ENCODE measurements at regions not wholly inside any gene's neighbourhood (a gene's known extent, or its start where the extent isn't known, plus 50 kb on each side); places are given as distances from the start of the nearest gene placed in this dataset.
A peak's percentile ranks its signal among the peaks of the same experiment; 100 is the strongest.
"Not testable (repeated sequence)": the region's sequence is repeated elsewhere in the genome, so short reads cannot be mapped to it uniquely, and the experiment has no call there.

GRCh38 chr5:75948438-75948837 lies 134.7 kb upstream of the SV2C start:
- DNase-seq = no peak

DNA sequence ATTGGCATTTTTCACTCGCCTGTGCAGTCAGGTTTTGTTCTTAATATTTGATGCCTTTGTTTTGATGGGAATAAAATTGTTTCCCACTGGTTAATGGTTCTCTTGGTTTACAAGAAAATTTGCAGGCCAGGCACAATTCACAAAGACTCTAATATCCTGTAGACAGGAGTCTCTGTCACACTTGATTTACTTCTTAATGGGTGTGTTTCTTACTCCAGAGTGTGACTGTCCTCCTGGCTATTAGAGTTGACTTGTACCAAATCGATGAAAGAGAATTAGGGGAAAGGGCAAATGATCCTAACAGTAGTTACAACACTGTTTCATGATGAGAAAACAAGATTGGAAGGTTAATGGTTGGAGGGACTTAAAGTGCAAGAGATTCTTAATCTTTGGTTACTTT lies 142.8 kb upstream of the SV2C start:
- DNase-seq = no peak

DNA sequence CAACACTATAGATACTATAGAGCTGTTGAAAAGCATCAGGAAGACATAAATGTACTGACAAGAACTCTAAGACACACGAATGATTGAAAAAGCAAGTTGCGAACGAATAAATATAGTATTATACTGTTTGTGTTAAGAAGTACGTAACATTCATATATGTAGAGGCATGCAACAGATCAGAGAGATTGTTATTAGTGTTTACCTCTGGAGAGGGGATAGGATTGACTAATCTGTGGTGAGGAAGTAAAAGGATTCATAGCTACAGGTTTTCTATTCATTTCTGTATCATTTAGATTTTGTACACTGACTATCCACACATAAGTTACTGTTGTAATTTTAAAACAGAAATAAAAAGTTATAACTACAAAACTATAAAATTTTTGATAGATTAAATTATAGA lies 147.6 kb upstream of the SV2C start:
- no peak for DNase-seq

DNA sequence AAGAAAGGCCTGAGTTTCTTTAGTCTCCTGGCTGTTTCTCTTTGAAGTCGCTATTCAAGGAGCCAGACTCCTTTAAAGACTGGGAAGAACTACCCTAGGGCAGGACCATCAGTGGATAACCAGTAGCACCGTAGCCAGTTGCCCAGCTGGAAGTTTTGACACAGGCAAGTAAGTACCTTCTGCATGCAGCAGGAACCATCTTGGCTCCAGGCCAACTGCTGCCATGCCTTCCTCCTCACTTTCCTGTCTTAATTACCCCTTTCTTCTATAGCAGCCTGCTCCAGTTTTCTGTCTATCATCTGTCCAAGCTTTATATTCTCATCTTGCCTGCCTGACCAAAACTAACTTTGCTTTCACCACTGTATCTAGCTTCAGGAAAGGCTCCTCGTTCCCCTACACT lies 149.7 kb upstream of the SV2C start:
- DNase-seq = no peak

GRCh38 chr5:75931175-75931574 lies 152.0 kb upstream of the SV2C start:
- DNase-seq = no peak

DNA sequence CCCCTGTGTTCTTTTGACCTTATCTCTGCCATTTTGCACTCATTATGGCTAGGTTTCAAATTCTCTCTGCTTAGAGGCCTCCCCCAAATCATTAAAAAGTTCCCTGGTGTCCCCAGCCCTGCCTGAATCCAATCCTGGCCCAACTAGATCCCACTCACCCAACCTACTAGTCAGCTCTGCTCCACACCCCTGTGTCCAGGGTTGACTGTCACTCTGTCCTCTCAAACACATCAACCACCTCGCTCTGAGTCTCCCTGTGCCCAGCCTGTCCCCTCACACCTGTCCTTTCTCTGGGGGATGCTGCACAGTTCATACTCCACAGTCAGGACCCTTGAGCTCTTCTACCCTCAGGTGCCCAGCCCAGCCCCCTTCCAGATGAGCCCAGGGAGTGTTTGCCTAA lies 154.2 kb upstream of the SV2C start:
- DNase-seq = no peak

DNA sequence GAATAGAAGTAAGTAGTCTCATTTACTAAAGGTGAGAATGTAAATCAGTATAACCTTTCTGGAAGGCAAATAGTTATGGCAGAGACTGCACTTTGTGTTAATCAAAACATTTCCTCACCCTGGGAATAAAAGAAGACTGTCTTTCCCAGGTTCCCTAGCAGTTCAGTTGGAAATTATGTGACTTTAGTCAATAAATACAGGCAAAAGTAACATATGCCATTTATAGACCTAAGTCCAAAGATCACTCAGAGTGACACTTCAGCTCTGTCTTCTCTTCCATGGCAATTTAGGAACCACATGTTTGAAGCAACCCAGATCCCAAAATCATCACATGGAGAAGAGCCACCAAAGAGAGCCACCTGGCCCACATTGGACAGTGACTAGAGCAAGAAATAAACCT lies 160.7 kb upstream of the SV2C start:
- DNase-seq = no peak

GRCh38 chr5:75921011-75921410 lies 162.2 kb upstream of the SV2C start:
- DNase-seq = no peak

DNA sequence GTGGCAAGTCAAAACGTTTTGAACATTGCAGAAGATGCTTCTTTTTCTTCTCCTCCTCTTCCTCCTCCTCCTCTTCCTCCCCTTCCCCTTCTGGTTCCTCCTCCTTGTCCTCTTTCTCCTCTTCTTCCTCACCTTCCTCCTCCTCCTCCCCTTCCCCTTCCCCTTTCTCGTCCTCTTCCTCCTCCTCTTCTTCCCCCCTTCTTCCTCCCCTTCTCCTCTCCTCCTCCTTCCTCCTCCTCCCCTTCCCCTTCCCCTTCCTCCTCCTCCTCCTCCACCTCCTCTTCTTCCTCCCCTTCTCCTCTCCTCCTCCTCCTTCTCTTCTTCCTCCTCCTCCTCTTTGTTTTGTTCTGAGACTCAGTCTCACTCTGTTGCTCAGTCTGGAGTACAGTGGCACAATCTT lies 167.0 kb upstream of the SV2C start:
- no peak for DNase-seq

GRCh38 chr5:75909223-75909622 lies 174.0 kb upstream of the SV2C start:
- DNase-seq = no peak

DNA sequence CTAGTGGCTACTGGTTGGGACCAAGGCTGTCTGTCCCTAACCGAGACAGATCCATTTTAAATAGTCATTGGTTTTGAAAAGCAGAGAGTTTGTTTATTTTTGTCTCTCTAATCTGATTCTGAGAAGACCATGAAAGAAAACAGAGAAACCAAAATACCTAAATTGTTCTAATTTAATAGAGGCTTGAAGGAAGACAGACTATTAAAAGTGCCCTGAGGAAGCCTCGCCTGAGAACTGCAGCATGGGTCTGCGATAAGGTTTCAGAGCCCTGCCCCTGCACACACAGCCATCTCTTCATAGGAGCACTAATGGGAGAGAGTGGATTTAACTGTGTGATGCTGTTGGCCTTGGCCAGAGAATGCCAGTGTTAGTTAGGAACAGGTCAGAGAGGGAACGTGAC lies 175.5 kb upstream of the SV2C start:
- no peak for DNase-seq

DNA sequence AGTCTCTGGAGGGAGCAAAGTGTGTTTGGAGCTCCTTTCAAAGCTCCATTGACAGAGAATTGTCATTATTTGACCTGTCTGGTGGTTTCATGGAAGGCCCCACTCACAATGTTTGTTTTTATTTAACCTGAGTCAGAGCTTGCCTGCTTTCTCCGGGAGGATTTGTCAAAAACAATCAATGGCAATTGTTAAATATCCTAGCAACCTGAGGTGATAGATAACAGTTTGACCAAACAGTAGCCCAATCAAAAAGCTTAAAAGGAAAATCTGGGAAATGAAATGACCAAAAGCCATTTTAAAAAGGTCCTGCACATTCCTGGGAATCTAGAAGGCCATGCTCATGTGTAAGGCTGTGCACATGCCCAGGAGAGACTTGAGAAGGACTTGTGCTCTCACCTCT lies 177.2 kb upstream of the POC5 start:
- DNase-seq = no peak

- no peak for DNase-seq
These were observed 174.5 kb upstream of the POC5 start for GRCh38 chr5:75891736-75892135.

GRCh38 chr5:75891020-75891419 lies 173.8 kb upstream of the POC5 start:
- no peak for DNase-seq

DNA sequence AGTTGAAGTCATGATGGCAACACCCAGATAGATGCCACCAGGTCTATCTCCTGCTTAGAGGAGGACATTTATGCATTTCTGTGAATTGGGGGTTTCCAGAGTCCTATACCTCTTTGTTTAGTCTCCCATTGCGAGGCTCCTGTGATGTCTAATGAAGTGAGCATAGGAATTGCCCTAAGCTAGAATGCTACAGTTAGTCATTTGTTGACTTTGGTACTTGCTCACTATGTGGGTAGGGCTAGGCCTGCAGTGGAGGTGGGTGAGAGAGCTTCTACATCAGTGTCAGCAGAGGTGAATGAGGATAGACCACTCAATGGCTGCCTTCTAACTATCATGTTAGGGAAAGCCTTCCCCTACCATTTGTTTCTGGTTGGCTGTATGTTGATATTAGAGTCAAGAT lies 173.3 kb upstream of the POC5 start:
- no peak for DNase-seq

- peak; percentile 6 for DNase-seq
These were observed 169.5 kb upstream of the POC5 start for GRCh38 chr5:75886706-75887105.

DNA sequence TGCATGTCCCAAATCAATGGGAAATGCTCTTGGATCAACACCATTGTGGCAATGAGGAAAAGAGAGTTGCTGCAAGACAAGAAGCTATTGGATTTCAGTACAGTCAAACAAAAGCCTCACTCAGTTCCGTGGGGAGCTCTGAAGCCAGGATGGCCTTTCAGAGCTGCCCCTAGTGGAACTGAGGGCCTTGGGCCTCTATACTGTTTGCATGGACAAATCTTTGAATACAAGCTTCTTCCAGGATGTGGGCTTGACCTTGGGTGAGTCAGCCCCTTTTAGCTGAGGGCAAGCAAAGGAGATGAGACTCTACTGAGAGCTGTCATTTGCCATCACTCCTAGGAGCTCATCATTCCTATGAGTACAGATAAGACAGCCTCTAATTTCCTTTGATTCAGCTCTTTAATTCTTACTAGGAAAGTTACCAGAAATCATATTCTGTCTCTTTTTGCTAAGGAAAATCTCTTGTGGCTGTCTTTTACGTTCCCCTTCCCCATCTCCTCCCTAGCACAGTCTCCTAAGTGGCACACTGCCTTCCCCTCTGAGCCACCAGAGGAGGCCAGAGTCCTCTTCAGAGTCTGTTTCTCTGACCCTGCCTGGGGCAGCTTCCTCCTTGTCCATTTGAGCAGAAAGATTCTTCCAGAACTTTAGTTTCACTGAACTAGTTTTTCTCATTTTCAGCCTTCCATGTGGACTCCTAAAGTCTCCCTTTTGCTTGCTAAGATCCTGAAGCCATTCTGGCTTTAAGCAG lies 168.8 kb upstream of the POC5 start:
- no peak for DNase-seq

GRCh38 chr5:75885321-75885720 lies 168.1 kb upstream of the POC5 start:
- DNase-seq = no peak

DNA sequence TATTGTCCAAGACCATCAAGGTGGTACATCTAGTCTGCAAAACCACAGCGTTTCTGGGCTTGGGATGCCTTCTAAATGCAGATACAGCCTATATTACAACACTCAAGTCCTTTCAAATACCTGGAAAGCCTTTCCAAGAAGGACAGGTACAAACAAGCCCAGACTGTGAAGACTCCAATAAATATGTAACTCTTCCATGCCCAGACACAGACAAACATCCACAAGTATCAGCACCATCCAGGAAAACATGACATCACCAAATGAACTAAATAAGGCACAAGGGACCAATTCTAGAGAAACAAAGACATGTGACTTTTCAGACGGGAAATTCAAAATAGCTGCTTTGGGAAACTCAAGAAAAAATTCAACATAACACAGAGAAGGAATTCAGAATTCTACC lies 152.7 kb upstream of the POC5 start:
- no peak for DNase-seq

DNA sequence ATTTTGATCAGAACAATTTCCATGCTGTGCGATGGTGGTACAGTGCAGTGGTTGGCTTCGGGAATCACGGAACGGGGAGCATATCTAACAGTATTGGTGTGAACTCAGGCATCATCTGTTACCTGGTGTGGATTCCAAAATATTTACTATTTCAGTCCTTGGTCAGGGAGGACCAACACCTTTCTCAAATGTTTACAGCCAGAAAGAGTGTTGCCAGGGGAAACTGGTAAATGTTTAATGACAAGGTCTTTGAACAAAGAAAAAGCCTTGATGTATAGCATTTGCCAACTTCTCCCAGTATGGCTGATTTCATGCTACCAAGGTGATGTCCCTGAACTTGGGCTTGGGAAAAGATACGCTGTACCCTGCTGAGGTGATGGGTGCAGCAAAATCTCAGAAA lies 145.6 kb upstream of the POC5 start:
- no peak for DNase-seq

- not testable (repeated sequence) for DNase-seq
These were observed 142.4 kb upstream of the POC5 start for GRCh38 chr5:75859621-75860020.

DNA sequence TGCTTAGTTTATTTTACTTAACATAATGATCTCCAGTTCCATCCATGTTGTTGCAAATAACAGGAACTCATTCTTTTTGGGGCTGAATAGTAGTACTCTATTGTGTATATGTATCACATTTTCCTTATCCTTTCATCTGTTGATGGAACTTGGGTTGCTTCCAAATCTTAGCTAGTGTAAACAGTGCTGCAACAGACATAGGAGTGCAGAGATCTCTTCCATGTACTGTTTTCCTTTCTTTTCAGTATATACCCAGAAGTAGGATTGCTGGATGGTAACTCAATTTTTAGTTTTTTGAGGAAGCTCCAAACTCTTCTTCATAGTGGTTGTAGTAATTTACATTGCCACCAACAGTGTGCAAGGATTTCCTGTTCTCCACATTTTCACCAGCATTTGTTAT lies 138.8 kb upstream of the POC5 start:
- DNase-seq = no peak

DNA sequence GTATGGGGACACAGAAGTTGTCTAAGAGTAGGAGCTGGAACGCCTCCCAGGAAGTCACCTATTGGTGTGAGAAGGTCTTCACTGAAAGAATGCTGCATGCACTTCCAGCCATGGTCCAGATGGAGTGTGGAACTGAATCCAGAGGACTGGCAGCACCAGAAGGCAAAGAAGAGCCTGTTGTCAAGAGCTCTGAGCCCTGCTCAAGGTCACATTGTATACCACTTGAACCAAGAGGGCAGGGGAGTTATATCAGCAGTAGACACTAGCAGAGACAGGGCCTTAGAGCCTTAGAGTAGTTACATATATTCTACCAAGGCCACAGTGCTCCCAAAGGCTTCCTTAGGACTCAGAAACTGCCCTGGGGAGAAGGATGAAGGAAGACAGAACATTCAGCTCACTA lies 130.8 kb upstream of the POC5 start:
- DNase-seq = no peak

GRCh38 chr5:75847561-75848021 lies 130.4 kb upstream of the POC5 start:
- no peak for DNase-seq

GRCh38 chr5:75844301-75844700 lies 127.1 kb upstream of the POC5 start:
- DNase-seq = no peak
